Activated CD4-positive, alpha-beta T cell treated with anti-CD3 and anti-CD28 coated beads for 48 hours (primary cell): ENCODE measurements at regions not wholly inside any gene's neighbourhood (a gene's known extent, or its start where the extent isn't known, plus 50 kb on each side); places are given as distances from the start of the nearest gene placed in this dataset.
"Not testable (repeated sequence)": the region's sequence is repeated elsewhere in the genome, so short reads cannot be mapped to it uniquely, and the experiment has no call there.

ENCODE experiments used
- DNase-seq: peaks from one replicate; pipeline ENCODE4 v3.0.0-alpha.2; 2020

DNA sequence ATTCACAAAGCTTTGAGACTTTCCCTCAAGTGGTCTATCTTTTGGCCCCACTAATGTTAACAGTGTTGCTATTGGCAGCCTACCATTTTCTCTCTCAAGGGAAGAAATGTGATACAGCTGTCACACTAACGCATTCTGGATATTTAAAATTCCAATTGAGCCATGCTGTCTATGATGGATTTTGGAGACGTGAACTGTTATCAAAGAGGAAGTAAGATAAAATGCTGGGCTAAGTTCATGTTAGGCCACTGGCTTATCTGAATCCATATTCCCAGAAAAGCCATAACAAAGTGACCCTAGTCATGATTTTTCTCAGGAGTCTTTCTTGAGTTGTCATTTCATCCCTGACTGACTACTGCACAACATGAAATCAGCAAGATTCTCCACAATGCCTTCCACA is 200.2 kb downstream of the PHLDA1 start:
- no peak for DNase-seq

DNA sequence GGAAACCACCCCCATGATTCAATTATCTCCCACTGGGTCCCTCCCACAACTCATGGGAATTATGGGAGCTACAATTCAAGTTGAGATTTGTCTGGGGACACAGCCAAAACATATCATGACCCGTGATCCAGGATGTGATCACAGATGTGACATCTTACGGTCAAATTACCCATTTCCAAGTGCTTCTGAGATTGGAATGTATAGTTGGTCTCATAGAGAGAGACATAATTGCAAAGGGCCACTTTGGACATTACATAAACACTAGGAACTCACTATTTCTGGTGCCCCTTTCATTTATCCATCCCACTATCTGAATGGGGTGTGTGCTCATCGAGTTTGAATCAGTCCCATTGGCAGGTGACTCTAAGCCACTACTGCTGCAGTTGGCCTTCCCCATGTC is 204.5 kb downstream of the PHLDA1 start:
- DNase-seq, result no peak

DNA sequence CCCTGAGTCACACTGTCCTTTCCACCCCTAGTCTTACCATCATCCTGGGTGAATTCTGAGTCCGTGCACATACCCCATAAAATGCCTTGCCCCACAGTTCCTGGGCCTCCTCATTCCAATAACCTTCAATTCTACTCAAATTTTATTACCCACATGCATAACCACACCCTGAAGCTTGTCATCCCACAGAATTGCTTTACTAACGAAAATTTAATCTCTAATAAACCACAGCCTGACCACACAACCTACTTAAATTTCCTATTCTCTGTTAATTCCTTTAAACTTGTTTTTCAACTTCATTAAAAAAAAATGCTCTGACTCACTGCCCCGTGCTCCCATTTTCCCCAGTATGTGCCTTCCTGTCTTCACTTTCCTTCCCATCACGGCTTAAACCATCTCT is 205.9 kb downstream of the PHLDA1 start:
- DNase-seq, result no peak

GRCh38 chr12:75823475-75823874 is 208.1 kb downstream of the PHLDA1 start:
- no peak for DNase-seq

GRCh38 chr12:75822416-75822815 is 209.2 kb downstream of the PHLDA1 start:
- DNase-seq, result no peak

- no peak for DNase-seq
Observed at GRCh38 chr12:75820848-75821578, 210.6 kb downstream of the PHLDA1 start.

GRCh38 chr12:75820071-75820470 is 211.5 kb downstream of the PHLDA1 start:
- no peak for DNase-seq

- no peak for DNase-seq
Observed at GRCh38 chr12:75819512-75819911, 212.1 kb downstream of the PHLDA1 start.

DNA sequence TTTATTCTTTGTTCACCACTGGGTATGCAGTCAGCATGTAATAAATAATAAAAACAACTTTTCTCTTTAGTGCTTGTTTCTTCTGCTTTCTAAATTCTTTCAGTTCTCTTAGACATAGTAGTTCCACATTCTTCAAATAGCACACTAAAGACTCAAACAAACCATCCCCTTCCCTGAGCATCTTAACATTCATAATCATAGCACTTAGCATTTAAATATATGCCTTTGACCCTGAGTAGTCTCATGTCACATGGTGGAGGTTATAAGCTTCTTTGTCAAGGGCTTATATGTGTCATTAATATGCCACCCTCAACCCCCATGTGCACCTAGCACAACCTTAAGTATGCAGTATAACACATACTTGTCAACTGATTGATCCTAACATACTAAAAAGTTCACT is 212.7 kb downstream of the PHLDA1 start:
- DNase-seq, result no peak

- no peak for DNase-seq
Observed at GRCh38 chr12:75816897-75817296, 214.7 kb downstream of the PHLDA1 start.

- no peak for DNase-seq
Observed at GRCh38 chr12:75815756-75816155, 215.8 kb downstream of the PHLDA1 start.

DNA sequence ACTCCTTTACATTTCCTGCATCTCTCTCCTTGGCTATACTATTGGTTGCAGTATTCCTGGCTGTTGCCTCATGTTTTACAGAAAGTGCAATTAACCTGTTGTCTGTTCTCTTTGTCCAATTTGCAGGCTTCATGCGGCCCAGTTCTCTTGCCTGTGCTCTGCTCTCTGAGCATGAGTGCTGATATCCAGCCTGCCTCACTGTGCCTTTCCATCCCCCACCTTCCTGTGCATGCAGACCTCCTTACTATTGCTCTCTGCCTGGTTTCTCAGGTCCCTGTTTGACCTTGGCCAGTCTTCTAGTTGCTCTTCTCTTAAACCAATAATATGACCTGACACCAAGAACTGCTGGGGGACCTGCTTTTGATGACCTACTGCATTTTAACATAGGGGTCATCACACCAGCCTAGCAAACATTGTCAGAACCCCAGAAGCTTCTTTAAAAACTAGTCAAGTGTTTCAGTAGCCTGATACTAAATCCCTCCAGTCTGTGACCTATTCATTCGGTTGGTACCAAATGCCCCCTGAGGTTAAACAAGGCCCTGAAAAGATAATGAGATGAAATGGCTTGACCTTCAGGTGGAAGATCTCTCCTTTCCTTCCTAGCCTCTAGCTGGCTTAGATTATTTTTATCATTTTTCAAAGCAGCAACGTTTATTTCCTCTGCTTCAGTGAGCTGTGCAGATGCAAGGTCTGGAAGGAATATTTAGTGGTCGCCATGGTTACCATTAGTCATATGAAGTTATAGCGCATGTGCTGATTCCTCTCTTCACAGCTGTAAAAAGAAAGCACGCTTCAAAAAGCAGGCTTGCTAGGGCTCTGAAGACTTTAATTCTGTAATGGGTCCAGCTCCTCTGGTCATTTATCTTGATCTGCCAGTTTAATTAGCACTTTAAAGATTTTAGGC is 216.5 kb downstream of the PHLDA1 start:
- no peak for DNase-seq

- no peak for DNase-seq
Observed at GRCh38 chr12:75813072-75813471, 218.5 kb downstream of the PHLDA1 start.

GRCh38 chr12:75812271-75813018 is 219.1 kb downstream of the PHLDA1 start:
- DNase-seq, result no peak

- DNase-seq, result no peak
Observed at GRCh38 chr12:75809746-75810145, 221.8 kb downstream of the PHLDA1 start.

DNA sequence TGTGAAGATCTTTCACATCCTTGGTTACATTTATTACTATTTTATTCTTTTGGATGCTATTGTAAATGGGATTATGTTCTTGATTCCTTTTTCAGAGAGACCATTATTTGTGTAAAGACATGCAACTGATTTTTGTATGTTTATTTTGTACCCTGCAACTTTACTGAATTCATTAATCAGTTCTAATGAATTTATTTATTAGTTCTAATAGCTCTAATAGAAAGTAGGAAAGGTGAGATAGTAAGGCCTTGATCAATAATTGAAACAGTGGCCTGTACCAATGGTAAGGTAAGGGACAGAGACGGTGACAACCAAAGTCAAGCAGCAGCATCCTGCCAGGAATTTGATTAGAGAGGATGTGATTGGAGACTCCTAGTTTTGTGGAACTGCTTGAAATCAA is 224.1 kb downstream of the PHLDA1 start:
- no peak for DNase-seq

GRCh38 chr12:75805905-75806304 is 225.7 kb downstream of the PHLDA1 start:
- no peak for DNase-seq

GRCh38 chr12:75805320-75805719 is 226.3 kb downstream of the PHLDA1 start:
- no peak for DNase-seq

- no peak for DNase-seq
Observed at GRCh38 chr12:75798136-75798926, 233.2 kb downstream of the PHLDA1 start.

- no peak for DNase-seq
Observed at GRCh38 chr12:75795125-75795524, 236.5 kb downstream of the PHLDA1 start.

DNA sequence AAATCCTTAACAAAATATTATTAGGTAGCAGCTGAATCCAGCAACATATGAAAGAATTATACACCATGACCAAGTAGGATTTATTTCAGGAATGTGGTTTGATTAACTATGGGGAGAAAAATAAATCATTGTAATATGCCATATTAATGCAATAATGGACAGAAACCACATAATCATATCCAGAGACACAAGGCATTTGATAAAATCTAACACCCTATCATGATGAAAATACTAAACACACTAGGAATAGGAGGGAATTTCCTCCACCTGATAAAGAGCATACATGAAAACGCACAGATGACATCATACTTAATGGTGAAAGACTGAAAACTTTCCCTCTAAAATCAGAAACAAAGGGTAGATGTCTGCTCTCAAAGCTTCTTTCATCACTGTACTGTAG is 238.9 kb downstream of the PHLDA1 start:
- DNase-seq, result no peak

- DNase-seq, result no peak
Observed at GRCh38 chr12:75790219-75790618, 241.4 kb downstream of the PHLDA1 start.

- DNase-seq, result not testable (repeated sequence)
Observed at GRCh38 chr12:75787146-75787545, 244.4 kb downstream of the PHLDA1 start.
